ENCODE measurements at regions not wholly inside any gene's neighbourhood (a gene's known extent, or its start where the extent isn't known, plus 50 kb on each side); places are given as distances from the start of the nearest gene placed in this dataset.

GRCh38 chr6:156691018-156691417, 86.2 kb upstream of the ARID1B start:
- ChIA-PET CTCF (no interaction called here), POLR2A (no interaction called here)
- H3K4me3 ChIP-seq (ENCODE audit: low read depth, low read length), result no peak overlapping the region
- TF ChIP-seq, protein P1, sequence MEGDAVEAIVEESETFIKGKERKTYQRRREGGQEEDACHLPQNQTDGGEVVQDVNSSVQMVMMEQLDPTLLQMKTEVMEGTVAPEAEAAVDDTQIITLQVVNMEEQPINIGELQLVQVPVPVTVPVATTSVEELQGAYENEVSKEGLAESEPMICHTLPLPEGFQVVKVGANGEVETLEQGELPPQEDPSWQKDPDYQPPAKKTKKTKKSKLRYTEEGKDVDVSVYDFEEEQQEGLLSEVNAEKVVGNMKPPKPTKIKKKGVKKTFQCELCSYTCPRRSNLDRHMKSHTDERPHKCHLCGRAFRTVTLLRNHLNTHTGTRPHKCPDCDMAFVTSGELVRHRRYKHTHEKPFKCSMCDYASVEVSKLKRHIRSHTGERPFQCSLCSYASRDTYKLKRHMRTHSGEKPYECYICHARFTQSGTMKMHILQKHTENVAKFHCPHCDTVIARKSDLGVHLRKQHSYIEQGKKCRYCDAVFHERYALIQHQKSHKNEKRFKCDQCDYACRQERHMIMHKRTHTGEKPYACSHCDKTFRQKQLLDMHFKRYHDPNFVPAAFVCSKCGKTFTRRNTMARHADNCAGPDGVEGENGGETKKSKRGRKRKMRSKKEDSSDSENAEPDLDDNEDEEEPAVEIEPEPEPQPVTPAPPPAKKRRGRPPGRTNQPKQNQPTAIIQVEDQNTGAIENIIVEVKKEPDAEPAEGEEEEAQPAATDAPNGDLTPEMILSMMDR (IDR thresholded peaks at IDR 0.05; ENCODE audit: insufficient read depth, low read depth, low read length), result no peak
- H3K36me3 ChIP-seq (ENCODE audit: control insufficient read depth, insufficient read depth, low read length), result no peaks in the 10 kb centered on the region
- DNase-seq (ENCODE audit: low read depth), result no peak
- peaks cover 1% of the 10 kb centered on the region; the same call in 1 of the 2 replicates for H3K27me3 ChIP-seq (ENCODE audit: control insufficient read depth, insufficient read depth, low read length)

DNA sequence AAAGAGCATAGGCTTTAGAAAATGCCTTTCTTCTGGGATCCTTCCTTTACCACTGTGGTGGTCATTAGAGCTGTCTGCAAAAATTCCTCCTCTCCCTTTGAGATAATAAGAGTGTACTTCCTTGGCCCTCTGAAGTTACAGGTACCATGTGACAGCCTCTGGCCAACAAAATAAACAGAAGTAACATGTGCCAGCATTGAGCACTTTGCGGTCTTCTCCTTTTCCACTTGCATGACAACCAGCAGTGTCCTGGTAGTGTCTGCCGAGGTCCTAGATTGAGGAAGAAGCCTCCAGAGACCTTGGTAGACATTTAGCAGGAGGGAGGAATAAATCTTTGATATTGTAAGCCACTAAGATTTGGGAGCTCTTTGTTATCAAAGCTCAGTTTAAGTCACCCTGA, 87.5 kb upstream of the ARID1B start:
- POLR2A ChIA-PET, result no interaction called here

GRCh38 chr6:156688620-156688971, 88.6 kb upstream of the ARID1B start:
- no peak for DNase-seq (ENCODE audit: low read depth)
- CTCF ChIA-PET, result no interaction called here
- H3K27me3 ChIP-seq (ENCODE audit: control insufficient read depth, insufficient read depth, low read length), result no peaks in the 10 kb centered on the region
- no peaks in the 10 kb centered on the region for H3K36me3 ChIP-seq (ENCODE audit: control insufficient read depth, insufficient read depth, low read length)
- TF ChIP-seq, protein P1 (IDR thresholded peaks at IDR 0.05; ENCODE audit: insufficient read depth, low read depth, low read length), result no peak
- POLR2A ChIA-PET, result no interaction called here
- no peak overlapping the region for H3K4me3 ChIP-seq (ENCODE audit: low read depth, low read length)

More for the DNA sequence above, 87.5 kb upstream of the ARID1B start:
- no peak for DNase-seq (ENCODE audit: low read depth)
- TF ChIP-seq, protein P1 (IDR thresholded peaks at IDR 0.05; ENCODE audit: insufficient read depth, low read depth, low read length), result no peak
- H3K4me3 ChIP-seq (ENCODE audit: low read depth, low read length), result no peak overlapping the region
- peaks cover 1% of the 10 kb centered on the region; the same call in 1 of the 2 replicates for H3K27me3 ChIP-seq (ENCODE audit: control insufficient read depth, insufficient read depth, low read length)
- CTCF ChIA-PET, result interaction anchor here (0.5 kb wide), 1 partner anchor 57 kb away, joined by 3 read pairs; no protein-coding TSS in a partner anchor
- H3K36me3 ChIP-seq (ENCODE audit: control insufficient read depth, insufficient read depth, low read length), result no peaks in the 10 kb centered on the region

- ChIA-PET CTCF (no interaction called here), POLR2A (no interaction called here)
- TF ChIP-seq, protein P1 (IDR thresholded peaks at IDR 0.05; ENCODE audit: insufficient read depth, low read depth, low read length), result no peak
- no peaks in the 10 kb centered on the region for H3K36me3 ChIP-seq (ENCODE audit: control insufficient read depth, insufficient read depth, low read length)
- no peaks in the 10 kb centered on the region for H3K27me3 ChIP-seq (ENCODE audit: control insufficient read depth, insufficient read depth, low read length)
- peak overlapping the region; percentile 68 for H3K4me3 ChIP-seq (ENCODE audit: low read depth, low read length)
- DNase-seq (ENCODE audit: low read depth), result no peak
Observed at GRCh38 chr6:156687789-156688619, 89.2 kb upstream of the ARID1B start.

DNA sequence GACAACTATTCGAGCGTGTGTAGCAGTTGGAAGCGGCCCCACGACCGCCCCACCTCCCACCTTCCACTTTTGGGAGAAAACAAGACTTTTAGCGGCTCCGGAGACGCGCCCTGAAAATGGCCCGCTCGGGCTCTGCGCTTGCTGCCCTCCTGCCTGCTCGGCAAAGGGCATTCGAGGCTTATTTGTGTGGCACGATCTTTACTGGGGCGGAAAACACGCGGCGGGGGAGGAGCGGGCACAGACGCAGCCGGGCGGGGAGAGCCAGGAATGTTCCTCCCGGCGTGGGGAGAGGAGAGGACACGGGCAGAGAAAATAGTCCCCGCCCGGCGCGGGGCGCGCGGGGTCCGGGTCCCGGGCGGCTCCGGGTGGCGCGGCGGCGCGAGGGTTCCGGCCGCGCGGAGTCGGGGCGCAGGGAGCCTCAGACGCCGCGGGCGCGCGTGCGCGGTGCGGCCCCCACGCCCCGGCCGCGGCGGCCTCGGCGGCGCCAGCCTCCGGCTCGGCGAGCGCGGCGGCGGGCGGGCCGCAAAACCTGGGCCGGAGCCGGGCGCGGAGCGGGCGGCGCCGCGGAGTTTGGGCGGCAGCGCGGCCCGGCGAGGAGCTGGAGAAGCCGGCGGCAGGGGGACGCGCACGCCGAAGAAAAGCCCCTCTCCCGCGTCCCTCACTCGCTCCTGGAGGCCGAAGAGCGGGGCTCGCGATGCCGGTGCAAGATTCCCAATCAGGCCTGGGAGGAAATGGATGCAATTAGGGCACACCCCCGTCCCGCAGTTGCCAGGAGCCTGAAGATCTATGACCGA, 90.0 kb upstream of the ARID1B start:
- CTCF ChIA-PET, result interaction anchor here (0.6 to 1.0 kb wide), 2 partner anchors 24 to 83 kb away, joined by 3 read pairs; no protein-coding TSS in a partner anchor
- H3K4me3 ChIP-seq (ENCODE audit: low read depth, low read length), result peak overlapping the region; percentile 76
- POLR2A ChIA-PET, result no interaction called here
- no peaks in the 10 kb centered on the region for H3K36me3 ChIP-seq (ENCODE audit: control insufficient read depth, insufficient read depth, low read length)
- DNase-seq (ENCODE audit: low read depth), result no peak
- no peaks in the 10 kb centered on the region; the same call in 1 of the 2 replicates for H3K27me3 ChIP-seq (ENCODE audit: control insufficient read depth, insufficient read depth, low read length)
- TF ChIP-seq, protein P1 (IDR thresholded peaks at IDR 0.05; ENCODE audit: insufficient read depth, low read depth, low read length), result no peak
